NOMO-1 (cell line): ENCODE measurements at regions not wholly inside any gene's neighbourhood (a gene's known extent, or its start where the extent isn't known, plus 50 kb on each side); places are given as distances from the start of the nearest gene placed in this dataset.

Experiments
- DNase-seq, 2 experiments: peaks; one replicate each; lab custom pipeline; 2025; ENCODE audit not compliant: unreplicated experiment in 2 of 2; lab: John Stamatoyannopoulos, UW

DNA sequence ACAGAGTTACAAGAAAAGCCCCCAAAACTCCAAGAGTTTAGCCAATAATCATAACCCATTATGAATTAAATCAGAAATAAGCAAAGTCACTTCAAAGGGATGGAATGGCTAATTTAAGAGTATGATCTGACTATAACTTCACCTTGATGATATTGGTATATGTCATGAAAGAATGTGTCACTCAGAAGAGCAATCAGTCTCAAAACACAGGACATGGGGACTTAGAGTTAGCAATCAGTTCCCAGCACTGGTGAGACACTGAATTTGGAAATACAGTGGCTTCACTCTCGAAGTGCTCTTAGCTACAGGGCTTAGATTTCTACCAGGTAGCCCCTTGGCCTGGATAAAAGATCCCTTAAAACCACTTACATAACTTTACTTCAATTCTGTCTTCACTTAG is 65.7 kb upstream of the EXOC1L start:
- DNase-seq = no peak

DNA sequence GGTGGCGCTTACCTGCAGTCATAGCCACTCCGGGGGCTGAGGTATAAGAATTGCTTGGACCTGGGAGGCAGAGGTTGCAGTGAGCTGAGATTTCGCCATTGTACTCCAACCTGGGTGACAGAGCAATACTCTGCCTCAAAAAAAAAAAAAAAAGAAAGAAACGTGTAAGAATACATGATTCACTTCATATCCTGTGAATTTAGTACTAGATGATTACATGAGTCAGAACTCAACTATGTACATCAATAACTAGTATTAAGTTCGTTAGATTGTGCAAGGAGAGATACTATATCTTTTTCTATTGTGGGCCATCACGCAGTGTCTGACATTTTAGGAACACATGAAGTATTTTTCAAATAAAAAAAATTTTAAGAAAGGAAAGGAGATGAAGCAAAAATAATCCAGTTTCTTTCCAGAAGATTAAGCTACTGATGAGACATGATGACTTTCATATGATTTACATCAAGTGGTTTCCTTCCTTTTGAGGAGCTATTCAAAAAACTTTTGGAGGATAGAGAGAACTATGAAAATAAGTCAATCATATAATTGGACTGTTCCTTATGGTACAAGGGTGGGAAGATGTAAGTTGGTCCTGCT is 64.7 kb upstream of the EXOC1L start:
- DNase-seq = no peak

DNA sequence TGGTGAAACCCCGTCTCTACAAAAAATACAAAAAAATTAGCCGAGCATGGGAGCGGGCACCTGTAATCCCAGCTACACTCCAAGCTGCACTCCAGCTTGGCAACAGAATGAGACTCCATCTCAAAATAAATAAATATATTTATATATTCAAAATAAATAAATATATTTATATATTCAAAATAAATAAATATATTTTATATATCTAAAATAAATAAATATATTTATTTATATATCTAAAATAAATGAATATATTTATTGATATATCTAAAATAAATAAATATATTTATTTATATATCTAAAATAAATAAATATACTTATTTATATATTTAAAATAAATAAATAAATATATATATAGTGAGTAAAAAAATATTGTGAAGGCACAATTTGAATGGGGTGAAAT is 63.4 kb upstream of the EXOC1L start:
- DNase-seq = no peak

DNA sequence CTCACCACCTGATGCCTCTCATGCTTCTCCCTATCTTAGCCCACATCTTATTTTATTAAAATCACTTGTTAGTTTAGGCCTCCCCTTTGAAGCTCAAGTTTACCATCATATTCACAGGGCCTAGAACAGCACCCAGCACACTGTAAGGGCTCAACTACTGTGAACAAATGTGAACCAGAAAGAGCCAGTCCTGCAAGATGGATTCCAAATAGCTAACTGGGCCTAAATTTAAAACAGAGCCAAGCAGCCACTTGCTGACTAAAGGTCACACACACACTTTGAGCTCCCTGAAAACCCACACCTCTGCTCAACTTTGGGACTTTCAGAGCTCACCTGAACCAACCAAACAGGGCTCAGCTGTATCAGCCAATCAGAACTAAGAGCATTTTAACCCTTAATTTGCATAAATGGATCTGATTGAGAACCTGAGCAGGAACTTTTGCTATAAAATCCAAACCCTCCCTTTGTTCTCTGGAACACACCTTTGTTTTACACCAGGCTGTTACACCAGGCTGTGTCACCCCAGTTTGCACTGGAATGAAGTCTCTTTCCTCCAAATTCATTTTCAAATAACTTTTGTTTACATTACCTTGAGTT is 62.1 kb upstream of the EXOC1L start:
- no peak for DNase-seq

DNA sequence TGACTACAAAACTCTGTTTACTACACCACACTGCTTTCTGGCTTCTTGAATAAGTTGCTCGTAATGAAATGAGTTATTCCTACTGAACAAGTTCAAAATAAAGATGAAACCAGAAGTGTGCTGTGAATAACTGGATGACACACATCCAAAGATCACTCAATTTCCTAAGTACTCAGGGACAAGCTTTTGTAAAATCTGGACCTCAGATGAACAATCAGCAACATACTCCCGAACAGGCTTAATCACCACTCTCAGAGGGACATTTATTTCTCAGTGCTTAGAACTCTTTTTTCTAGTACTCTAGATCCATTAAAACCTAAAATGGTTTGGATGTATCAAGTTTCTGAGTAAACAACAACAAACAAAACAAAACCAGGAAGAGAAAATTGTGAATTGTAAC is 61.5 kb upstream of the EXOC1L start:
- DNase-seq = no peak

DNA sequence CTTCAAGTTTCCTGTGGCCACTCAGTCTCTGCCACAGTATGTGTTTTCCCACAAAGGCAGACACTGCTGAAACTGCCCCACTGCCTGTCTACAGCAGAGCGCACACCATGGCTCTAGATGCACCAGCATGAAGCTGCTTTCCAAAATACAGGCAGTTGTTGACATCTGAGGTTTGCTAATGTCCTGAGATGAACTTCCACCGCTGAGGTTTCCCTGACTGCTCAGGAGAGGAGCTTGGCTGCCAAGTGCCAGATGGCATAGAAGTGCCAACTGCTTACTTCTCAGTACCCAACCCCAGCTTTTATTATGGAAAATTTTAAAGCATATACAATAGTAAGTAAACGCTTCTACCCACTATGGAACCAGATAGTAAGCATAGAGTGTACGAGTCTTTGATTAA is 61.0 kb upstream of the EXOC1L start:
- no peak for DNase-seq

DNA sequence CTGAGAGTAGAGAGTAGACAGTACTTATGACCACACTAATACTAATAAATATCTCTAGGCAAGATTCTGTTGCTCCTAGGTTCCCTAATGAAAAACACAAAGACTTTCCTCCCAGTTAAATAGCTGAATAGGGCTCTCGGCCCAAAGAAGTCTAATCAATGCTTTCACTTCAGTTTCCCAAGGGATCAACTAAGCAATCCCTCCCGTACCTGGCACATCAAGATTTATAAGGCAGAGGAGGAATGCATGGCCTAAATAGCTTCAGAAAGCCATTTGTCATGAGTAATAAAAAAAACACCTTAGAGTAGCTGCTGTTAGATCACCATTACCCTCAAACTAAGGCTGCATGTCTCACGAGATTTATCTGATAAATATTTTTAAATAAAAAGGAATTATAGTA is 56.8 kb upstream of the EXOC1L start:
- no peak for DNase-seq

DNA sequence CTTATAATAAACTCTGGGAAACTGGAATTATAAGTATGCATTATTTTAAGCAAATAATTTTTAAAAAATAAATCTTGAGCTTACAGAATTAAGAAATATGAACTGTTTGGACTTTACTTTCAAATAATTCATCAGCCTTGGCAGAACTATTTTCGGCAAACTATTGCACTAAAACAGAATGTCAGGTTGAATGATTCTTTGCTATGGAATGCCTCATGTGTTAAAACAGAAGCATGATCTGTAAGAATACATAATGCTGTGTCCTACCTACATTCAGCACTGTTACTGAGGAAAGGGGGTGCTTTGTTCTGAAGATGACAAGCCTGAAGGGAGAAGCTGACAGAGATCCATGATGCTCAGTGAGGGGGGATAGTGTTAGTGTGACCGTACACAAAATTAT is 55.6 kb upstream of the EXOC1L start:
- no peak for DNase-seq

DNA sequence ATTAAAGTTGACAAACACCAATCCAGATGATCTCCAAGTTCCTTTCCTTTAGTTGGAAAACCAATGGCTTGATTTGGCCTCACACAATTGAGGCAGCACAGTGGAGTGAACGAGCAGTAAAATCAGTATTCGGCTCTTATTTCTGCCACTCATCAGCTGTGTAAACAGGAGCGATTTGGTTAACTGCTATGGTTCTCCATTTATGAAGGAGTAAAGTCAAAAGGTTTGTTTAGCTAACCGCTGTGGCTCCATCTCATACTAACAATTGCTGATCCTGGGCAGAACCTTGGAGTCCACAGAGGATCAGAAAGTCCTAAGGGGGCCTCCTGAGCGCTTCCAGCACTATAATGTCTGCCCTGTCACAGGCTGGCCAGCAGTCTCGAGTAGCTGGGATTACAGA is 54.5 kb upstream of the EXOC1L start:
- DNase-seq = no peak

DNA sequence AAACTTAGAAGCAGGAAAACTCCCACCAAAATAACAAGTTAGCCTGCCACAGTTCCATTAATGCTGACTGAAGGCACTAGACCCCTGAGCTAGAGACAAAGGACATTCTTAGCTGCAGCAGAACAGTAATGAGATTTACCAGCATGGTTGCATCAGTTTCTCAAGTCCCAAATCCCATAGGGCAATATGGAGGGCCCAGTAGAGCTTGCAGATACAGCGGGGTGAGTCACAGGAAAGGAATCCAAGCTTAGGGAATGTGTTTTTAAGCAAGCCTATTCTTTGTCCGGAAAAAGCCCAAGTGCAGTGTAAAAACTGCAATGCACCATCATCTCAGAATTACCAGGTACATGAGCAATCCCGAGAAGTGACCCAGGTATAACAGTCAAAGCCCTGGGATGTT is 51.3 kb upstream of the EXOC1L start:
- DNase-seq = no peak
